Middle frontal gyrus (tissue), 1 donor: ENCODE measurements at regions not wholly inside any gene's neighbourhood (a gene's known extent, or its start where the extent isn't known, plus 50 kb on each side); places are given as distances from the start of the nearest gene placed in this dataset.
A peak's percentile ranks its signal among the peaks of the same experiment; 100 is the strongest.
"Not testable (repeated sequence)": the region's sequence is repeated elsewhere in the genome, so short reads cannot be mapped to it uniquely, and the experiment has no call there.

ENCODE experiments used
- DNase-seq: peaks from one replicate; pipeline ENCODE4 v3.0.0-alpha.2; 2015; ENCODE audit warnings: low spot score; ENCODE audit errors: extremely low spot score

GRCh38 chr1:228611707-228612106 is 123.6 kb upstream of the RHOU start:
- not testable (repeated sequence) for DNase-seq

GRCh38 chr1:228622002-228622716 is 113.1 kb upstream of the RHOU start:
- DNase-seq, result not testable (repeated sequence)

- not testable (repeated sequence) for DNase-seq
Observed at GRCh38 chr1:228626481-228626880, 108.8 kb upstream of the RHOU start.

GRCh38 chr1:228632858-228633257 is 102.4 kb upstream of the RHOU start:
- not testable (repeated sequence) for DNase-seq

- DNase-seq, result not testable (repeated sequence)
Observed at GRCh38 chr1:228635304-228635703, 100.0 kb upstream of the RHOU start.

- DNase-seq, result not testable (repeated sequence)
Observed at GRCh38 chr1:228637529-228637928, 97.8 kb upstream of the RHOU start.

GRCh38 chr1:228646717-228647522 is 88.4 kb upstream of the RHOU start:
- DNase-seq, result no peak

GRCh38 chr1:228647523-228648444 is 87.5 kb upstream of the RHOU start:
- DNase-seq, result no peak

- no peak for DNase-seq
Observed at GRCh38 chr1:228648647-228649383, 86.5 kb upstream of the RHOU start.

GRCh38 chr1:228650141-228650540 is 85.1 kb upstream of the RHOU start:
- no peak for DNase-seq

- DNase-seq, result no peak
Observed at GRCh38 chr1:228650946-228651345, 84.3 kb upstream of the RHOU start.

- no peak for DNase-seq
Observed at GRCh38 chr1:228652116-228652515, 83.2 kb upstream of the RHOU start.

- not testable (repeated sequence) for DNase-seq
Observed at GRCh38 chr1:228653057-228653456, 82.2 kb upstream of the RHOU start.

GRCh38 chr1:228653748-228654147 is 81.5 kb upstream of the RHOU start:
- DNase-seq, result no peak

- no peak for DNase-seq
Observed at GRCh38 chr1:228655796-228656394, 79.4 kb upstream of the RHOU start.

- DNase-seq, result not testable (repeated sequence)
Observed at GRCh38 chr1:228662007-228662689, 73.1 kb upstream of the RHOU start.

- DNase-seq, result peak; percentile 69
Observed at GRCh38 chr1:228664399-228664914, 70.8 kb upstream of the RHOU start.

- no peak for DNase-seq
Observed at GRCh38 chr1:228666686-228667623, 68.3 kb upstream of the RHOU start.
